Loucy (cell line): ENCODE measurements at regions not wholly inside any gene's neighbourhood (a gene's known extent, or its start where the extent isn't known, plus 50 kb on each side); places are given as distances from the start of the nearest gene placed in this dataset.

Source experiments
- EZH2phosphoT487 ChIP-seq: fragments of 200-600 bp; IDR thresholded peaks from 2 replicates; pipeline ENCODE4 v1.6.1; 2018; ENCODE audit warnings: antibody characterized with exemption, mild to moderate bottlenecking, moderate library complexity, borderline replicate concordance
- TF ChIP-seq, protein P1 (sequence below): fragments of 200-600 bp; sonication (generic); conservative IDR thresholded peaks from 2 replicates; pipeline ENCODE4 v1.5.1; 2014; ENCODE audit warnings: mild to moderate bottlenecking, antibody characterized with exemption, low read length

DNA sequence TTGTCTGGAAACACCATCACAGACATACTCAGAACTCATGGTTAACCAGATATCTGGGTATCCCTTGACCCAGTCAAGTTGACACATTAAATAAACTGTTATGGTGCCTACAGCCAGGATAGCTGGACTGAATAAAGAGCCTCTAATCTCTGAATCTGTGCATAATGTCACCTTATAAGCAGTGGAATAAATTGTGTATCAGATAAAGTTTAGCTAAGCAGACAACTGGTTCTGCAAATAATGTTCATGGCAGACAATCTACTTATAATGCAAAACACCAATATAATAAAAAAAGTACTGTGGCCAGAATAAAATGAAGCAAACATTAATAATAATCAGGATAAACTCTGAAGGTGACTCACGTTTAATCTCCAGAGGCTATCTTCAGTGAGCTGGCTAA is 628.5 kb upstream of the FAT3 start:
- TF ChIP-seq, protein P1, sequence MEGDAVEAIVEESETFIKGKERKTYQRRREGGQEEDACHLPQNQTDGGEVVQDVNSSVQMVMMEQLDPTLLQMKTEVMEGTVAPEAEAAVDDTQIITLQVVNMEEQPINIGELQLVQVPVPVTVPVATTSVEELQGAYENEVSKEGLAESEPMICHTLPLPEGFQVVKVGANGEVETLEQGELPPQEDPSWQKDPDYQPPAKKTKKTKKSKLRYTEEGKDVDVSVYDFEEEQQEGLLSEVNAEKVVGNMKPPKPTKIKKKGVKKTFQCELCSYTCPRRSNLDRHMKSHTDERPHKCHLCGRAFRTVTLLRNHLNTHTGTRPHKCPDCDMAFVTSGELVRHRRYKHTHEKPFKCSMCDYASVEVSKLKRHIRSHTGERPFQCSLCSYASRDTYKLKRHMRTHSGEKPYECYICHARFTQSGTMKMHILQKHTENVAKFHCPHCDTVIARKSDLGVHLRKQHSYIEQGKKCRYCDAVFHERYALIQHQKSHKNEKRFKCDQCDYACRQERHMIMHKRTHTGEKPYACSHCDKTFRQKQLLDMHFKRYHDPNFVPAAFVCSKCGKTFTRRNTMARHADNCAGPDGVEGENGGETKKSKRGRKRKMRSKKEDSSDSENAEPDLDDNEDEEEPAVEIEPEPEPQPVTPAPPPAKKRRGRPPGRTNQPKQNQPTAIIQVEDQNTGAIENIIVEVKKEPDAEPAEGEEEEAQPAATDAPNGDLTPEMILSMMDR: no peak
- TF ChIP-seq EZH2phosphoT487: no peak
